ENCODE measurements at regions not wholly inside any gene's neighbourhood (a gene's known extent, or its start where the extent isn't known, plus 50 kb on each side); places are given as distances from the start of the nearest gene placed in this dataset.
A peak's percentile ranks its signal among the peaks of the same experiment; 100 is the strongest.

DNA sequence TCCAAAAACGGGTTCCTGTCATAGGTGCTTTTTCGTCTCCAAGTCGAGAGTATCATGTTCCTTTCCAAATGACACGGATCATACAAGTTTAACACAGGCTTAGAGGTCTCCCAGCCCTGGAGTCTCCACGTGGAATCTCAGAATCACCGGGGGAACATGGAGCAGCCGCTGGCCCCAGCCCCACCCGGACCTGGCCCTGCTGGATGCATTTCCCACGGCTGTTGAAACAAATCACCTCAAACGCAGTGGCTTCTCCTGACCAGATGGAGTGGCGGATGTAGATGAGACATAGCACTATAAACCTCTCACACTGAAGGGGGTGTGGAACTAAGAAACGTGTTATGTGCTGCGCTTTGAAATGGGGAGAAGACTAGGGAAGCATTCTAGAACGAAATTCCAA lies 70.0 kb upstream of the FRMD1 start:
- Mint-ChIP-seq H3K27me3 (ENCODE audit: insufficient read depth) (peaks cover 41% of the 10 kb centered on the region), H3K36me3 (ENCODE audit: low read depth) (no peaks in the 10 kb centered on the region), H3K9me3 (peaks cover 5% of the 10 kb centered on the region), H3K27ac (no peak overlapping the region), H3K4me1 (peaks cover 23% of the 10 kb centered on the region), H3K4me3 (no peak overlapping the region)
- no peaks in the 10 kb centered on the region for H3K36me3 ChIP-seq (ENCODE audit: control insufficient read depth, insufficient read depth, low read length)
- peak; percentile 46 for DNase-seq
- peaks cover 17% of the 10 kb centered on the region for H3K27me3 ChIP-seq (ENCODE audit: control insufficient read depth, insufficient read depth, low read length, poor library complexity, severe bottlenecking)
- H3K9me3 ChIP-seq (ENCODE audit: control insufficient read depth, low read length): peaks cover 5% of the 10 kb centered on the region
- H3K4me1 ChIP-seq (ENCODE audit: control insufficient read depth, insufficient read depth, low read length): peaks cover 13% of the 10 kb centered on the region
- no peak overlapping the region for H3K27ac ChIP-seq (ENCODE audit: low read depth, low read length)
- no peak overlapping the region for H3K9ac ChIP-seq (ENCODE audit: extremely low read depth, low read length, poor library complexity, severe bottlenecking)
- TF ChIP-seq, protein P1, sequence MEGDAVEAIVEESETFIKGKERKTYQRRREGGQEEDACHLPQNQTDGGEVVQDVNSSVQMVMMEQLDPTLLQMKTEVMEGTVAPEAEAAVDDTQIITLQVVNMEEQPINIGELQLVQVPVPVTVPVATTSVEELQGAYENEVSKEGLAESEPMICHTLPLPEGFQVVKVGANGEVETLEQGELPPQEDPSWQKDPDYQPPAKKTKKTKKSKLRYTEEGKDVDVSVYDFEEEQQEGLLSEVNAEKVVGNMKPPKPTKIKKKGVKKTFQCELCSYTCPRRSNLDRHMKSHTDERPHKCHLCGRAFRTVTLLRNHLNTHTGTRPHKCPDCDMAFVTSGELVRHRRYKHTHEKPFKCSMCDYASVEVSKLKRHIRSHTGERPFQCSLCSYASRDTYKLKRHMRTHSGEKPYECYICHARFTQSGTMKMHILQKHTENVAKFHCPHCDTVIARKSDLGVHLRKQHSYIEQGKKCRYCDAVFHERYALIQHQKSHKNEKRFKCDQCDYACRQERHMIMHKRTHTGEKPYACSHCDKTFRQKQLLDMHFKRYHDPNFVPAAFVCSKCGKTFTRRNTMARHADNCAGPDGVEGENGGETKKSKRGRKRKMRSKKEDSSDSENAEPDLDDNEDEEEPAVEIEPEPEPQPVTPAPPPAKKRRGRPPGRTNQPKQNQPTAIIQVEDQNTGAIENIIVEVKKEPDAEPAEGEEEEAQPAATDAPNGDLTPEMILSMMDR (conservative IDR thresholded peaks at IDR 0.05): no peak
- no peak overlapping the region for H3K4me3 ChIP-seq (ENCODE audit: low read length)
- WGBS, 2 experiments (ENCODE audit: insufficient coverage in 1 of 2, insufficient read length in 1 of 2): 79 to 86% methylated on average over 10 to 14 of the region's 14 CpGs

DNA sequence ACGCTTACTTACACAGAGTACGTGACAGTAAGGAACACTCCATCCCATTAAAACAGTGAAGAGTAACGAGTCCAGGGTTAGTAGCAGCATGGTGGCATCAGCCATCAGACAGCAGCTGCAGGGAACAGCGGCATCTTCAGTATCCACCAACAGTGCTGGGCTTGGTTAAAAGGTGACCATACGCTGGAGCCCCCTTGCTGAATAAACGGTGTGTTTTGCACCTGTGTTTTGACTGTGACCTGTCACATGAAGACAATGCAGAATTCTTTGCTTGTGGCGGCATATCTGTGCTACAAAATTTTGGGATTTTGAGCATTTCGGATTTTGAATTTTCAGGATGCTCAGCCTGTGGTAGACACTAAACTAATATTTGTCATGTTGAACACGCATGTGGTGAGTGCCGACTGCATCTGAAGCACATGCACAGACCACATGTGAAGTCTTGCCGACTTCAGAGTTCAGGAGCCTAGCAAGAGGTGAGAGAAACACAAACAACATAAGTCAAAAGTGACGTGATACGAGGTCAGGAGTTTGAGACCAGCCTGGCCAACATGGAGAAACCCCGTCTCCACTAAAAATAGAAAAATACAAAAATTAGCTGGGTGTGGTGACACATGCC lies 69.3 kb upstream of the FRMD1 start:
- Mint-ChIP-seq H3K27me3 (ENCODE audit: insufficient read depth) (peaks cover 41% of the 10 kb centered on the region), H3K4me1 (peaks cover 23% of the 10 kb centered on the region), H3K4me3 (no peak overlapping the region), H3K9me3 (peaks cover 5% of the 10 kb centered on the region), H3K36me3 (ENCODE audit: low read depth) (no peaks in the 10 kb centered on the region), H3K27ac (no peak overlapping the region)
- Histone ChIP-seq H3K4me1 (ENCODE audit: control insufficient read depth, insufficient read depth, low read length) (peaks cover 13% of the 10 kb centered on the region), H3K27me3 (ENCODE audit: control insufficient read depth, insufficient read depth, low read length, poor library complexity, severe bottlenecking) (peaks cover 17% of the 10 kb centered on the region), H3K36me3 (ENCODE audit: control insufficient read depth, insufficient read depth, low read length) (no peaks in the 10 kb centered on the region), H3K9ac (ENCODE audit: extremely low read depth, low read length, poor library complexity, severe bottlenecking) (no peak overlapping the region), H3K4me3 (ENCODE audit: low read length) (no peak overlapping the region), H3K27ac (ENCODE audit: low read depth, low read length) (no peak overlapping the region), H3K9me3 (ENCODE audit: control insufficient read depth, low read length) (peaks cover 5% of the 10 kb centered on the region)
- 96 to 97% methylated on average over 11 to 14 of the region's 14 CpGs for WGBS, 2 experiments (ENCODE audit: insufficient coverage in 1 of 2, insufficient read length in 1 of 2)
- TF ChIP-seq, protein P1 (conservative IDR thresholded peaks at IDR 0.05): no peak
- DNase-seq: peak; percentile 20

DNA sequence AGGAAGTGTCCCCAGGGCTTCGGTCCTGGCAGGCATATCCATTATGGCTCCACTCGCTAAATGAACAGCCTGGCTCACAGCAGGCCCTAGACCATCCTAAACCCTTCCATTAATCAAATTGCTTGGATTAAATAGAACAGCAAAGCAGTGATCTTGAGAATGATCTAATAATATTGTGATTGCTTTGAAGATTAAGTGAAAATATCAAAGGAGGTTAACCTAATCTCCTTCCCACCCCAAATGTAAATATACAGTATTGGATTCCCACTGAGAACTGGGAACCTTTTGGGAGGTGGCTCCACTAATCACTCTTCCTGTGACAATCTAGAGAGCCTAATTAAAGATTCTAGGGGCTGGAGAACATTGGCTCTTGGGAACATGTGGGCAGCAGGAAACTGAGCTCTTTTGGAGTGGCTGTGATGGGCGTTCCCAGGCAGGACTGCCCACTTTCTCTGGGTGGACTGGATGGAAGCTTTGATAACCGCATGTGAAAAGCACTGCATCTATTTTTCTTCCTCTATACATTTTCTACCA lies 68.3 kb upstream of the FRMD1 start:
- 70% methylated on average over 4 of the region's 4 CpGs; no CpG with 5 or more reads in 1 of the 2 experiments for WGBS, 2 experiments (ENCODE audit: insufficient coverage in 1 of 2, insufficient read length in 1 of 2)
- Mint-ChIP-seq H3K4me3 (no peak overlapping the region), H3K36me3 (ENCODE audit: low read depth) (no peaks in the 10 kb centered on the region), H3K27ac (no peak overlapping the region), H3K4me1 (peaks cover 18% of the 10 kb centered on the region), H3K27me3 (ENCODE audit: insufficient read depth) (peaks cover 45% of the 10 kb centered on the region), H3K9me3 (peaks cover 5% of the 10 kb centered on the region)
- peaks cover 13% of the 10 kb centered on the region for H3K4me1 ChIP-seq (ENCODE audit: control insufficient read depth, insufficient read depth, low read length)
- TF ChIP-seq, protein P1 (conservative IDR thresholded peaks at IDR 0.05): no peak
- H3K36me3 ChIP-seq (ENCODE audit: control insufficient read depth, insufficient read depth, low read length): no peaks in the 10 kb centered on the region
- H3K9me3 ChIP-seq (ENCODE audit: control insufficient read depth, low read length): peaks cover 5% of the 10 kb centered on the region
- H3K27me3 ChIP-seq (ENCODE audit: control insufficient read depth, insufficient read depth, low read length, poor library complexity, severe bottlenecking): peaks cover 24% of the 10 kb centered on the region
- no peak overlapping the region for H3K27ac ChIP-seq (ENCODE audit: low read depth, low read length)
- H3K9ac ChIP-seq (ENCODE audit: extremely low read depth, low read length, poor library complexity, severe bottlenecking): no peak overlapping the region
- H3K4me3 ChIP-seq (ENCODE audit: low read length): no peak overlapping the region
- peak; percentile 41 for DNase-seq

Data from endodermal cell (in vitro differentiated cells).